PC-9 (cell line): ENCODE measurements at regions not wholly inside any gene's neighbourhood (a gene's known extent, or its start where the extent isn't known, plus 50 kb on each side); places are given as distances from the start of the nearest gene placed in this dataset.

Experiments used
- EZH2 ChIP-seq: fragments of 200-600 bp; sonication (generic); IDR thresholded peaks from 2 replicates; pipeline ENCODE4 v1.8.0; 2017; ENCODE audit warnings: antibody characterized with exemption, low read depth
- TF ChIP-seq, protein P1 (sequence below): fragments of 200-600 bp; sonication (generic); conservative IDR thresholded peaks from 2 replicates; pipeline ENCODE4 v1.6.1; 2017; ENCODE audit warnings: mixed run types, antibody characterized with exemption, mild to moderate bottlenecking, moderate library complexity

DNA sequence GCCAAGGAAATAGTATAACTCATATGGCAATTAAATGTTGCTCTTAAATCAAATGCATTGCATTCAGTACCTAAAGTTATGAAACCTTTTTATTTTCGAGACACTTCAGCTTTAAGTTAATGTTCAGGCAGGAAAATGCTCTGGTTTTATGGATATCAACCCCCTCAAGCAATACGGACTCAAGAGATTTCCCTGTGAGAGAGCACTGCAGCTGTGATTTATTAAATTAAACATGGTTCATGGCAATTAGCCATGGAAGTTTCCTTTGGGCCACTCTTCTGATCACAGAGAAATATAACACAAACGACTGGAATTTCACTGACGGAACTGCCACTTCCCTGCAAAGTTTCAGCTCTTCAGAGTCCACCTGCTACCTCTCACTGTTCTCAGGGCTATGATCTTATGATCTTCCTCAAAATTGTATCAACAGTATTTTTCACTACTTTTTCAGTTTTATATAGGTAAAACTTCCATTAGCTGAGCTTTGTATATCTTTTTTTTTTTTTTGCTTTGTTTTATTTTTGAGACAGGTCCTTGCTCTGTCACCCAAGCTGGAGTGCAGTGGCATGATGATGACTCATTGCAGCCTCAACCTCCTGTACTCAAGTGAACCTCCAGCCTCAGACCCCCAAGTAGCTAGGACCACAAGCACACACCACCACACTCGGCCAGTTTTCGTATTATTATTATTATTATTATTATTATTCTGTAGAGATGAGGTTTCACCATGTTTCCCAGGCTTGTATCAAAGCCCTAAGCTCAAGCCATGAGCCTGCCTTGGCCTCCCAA is 923.1 kb upstream of the TMPRSS15 start:
- TF ChIP-seq, protein P1, sequence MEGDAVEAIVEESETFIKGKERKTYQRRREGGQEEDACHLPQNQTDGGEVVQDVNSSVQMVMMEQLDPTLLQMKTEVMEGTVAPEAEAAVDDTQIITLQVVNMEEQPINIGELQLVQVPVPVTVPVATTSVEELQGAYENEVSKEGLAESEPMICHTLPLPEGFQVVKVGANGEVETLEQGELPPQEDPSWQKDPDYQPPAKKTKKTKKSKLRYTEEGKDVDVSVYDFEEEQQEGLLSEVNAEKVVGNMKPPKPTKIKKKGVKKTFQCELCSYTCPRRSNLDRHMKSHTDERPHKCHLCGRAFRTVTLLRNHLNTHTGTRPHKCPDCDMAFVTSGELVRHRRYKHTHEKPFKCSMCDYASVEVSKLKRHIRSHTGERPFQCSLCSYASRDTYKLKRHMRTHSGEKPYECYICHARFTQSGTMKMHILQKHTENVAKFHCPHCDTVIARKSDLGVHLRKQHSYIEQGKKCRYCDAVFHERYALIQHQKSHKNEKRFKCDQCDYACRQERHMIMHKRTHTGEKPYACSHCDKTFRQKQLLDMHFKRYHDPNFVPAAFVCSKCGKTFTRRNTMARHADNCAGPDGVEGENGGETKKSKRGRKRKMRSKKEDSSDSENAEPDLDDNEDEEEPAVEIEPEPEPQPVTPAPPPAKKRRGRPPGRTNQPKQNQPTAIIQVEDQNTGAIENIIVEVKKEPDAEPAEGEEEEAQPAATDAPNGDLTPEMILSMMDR, result no peak
- TF ChIP-seq EZH2, result no peak
